ACC112 (cell line): ENCODE measurements at regions not wholly inside any gene's neighbourhood (a gene's known extent, or its start where the extent isn't known, plus 50 kb on each side); places are given as distances from the start of the nearest gene placed in this dataset.

Experiments
- H2AFZ ChIP-seq: fragments of 200-600 bp; sonication (generic); one replicate; pipeline ENCODE4 v1.6.0; 2017; ENCODE audit warnings: antibody characterized with exemption, low read length; ENCODE audit not compliant: unreplicated experiment
- H3K27ac ChIP-seq: fragments of 200-600 bp; sonication (generic); 2 replicates; pipeline ENCODE4 v1.5.1; 2014; ENCODE audit warnings: low read depth, mild to moderate bottlenecking, antibody characterized with exemption, low read length, moderate library complexity
- H3K27me3 ChIP-seq: fragments of 200-600 bp; sonication (generic); 2 replicates; pipeline ENCODE4 v1.6.1; 2014; ENCODE audit warnings: mild to moderate bottlenecking, antibody characterized with exemption, low read length, moderate library complexity, mixed read lengths; ENCODE audit not compliant: insufficient read depth
- H3K36me3 ChIP-seq: fragments of 200-600 bp; sonication (generic); 2 replicates; pipeline ENCODE4 v1.6.1; 2016; ENCODE audit warnings: mild to moderate bottlenecking, antibody characterized with exemption, low read length, moderate library complexity, mixed read lengths; ENCODE audit not compliant: insufficient read depth
- H3K4me1 ChIP-seq: fragments of 200-600 bp; sonication (generic); one replicate; pipeline ENCODE4 v1.6.1; 2016; ENCODE audit warnings: low read length, mixed read lengths; ENCODE audit not compliant: insufficient read depth, unreplicated experiment, control insufficient read depth
- H3K4me3 ChIP-seq: fragments of 200-600 bp; sonication (generic); 2 replicates; pipeline ENCODE4 v1.5.1; 2014; ENCODE audit warnings: mild to moderate bottlenecking, low read depth, low read length
- H3K79me2 ChIP-seq: fragments of 200-600 bp; sonication (generic); one replicate; pipeline ENCODE4 v1.6.0; 2016; ENCODE audit warnings: low read length; ENCODE audit not compliant: control insufficient read depth, unreplicated experiment, insufficient read depth

DNA sequence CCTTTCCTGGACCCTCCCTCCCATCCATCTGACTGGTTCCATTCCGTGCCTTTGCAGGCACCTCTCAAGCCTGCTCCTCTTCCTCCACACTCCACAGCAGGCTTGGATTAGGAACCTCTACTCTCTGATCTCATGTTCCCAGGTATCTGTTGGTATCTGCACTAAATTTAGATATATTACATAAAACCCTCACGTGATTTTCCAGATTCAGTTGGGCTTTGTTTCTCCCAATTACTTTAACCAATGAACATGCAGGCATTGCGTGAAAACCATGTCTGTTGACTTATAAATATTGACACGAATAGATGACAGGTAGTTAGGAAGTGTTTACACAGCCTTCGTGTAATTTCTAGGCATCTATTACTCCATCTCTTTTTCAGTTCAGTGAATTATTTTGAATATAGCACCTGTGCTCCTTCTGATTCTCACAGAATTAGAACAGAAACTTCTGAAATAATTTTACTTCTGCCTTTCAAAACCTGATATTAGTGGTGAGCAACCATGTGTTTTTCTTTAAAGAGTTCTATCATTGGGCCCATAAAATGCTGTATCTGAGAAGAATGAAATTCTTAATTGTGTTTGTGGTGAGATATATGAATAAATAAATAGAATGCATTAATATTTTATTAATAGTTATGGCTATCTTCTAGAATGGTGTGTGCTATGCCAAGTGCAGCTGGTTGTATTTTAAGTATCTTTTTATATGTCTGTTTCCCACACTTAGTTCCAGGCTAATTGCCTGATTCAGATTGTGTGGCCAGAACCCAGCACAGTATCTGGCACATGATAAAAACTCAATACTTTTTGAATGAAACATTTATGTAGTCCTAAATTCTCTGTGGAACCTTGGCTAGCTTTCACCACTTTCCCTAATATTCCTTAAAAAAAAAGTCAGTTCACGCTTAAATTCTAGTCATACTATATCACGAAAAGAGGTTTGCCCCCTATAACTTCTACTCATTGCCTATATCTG, 304.8 kb downstream of the QDPR start:
- H3K79me2 ChIP-seq: no peaks in the 10 kb centered on the region
- H3K4me3 ChIP-seq: no peak overlapping the region
- no peak overlapping the region for H3K27ac ChIP-seq
- no peaks in the 10 kb centered on the region for H3K4me1 ChIP-seq
- no peaks in the 10 kb centered on the region for H3K36me3 ChIP-seq
- H3K27me3 ChIP-seq: peaks cover 14% of the 10 kb centered on the region; the same call in 1 of the 2 replicates
- no peak overlapping the region for H2AFZ ChIP-seq

- peaks cover 21% of the 10 kb centered on the region; the same call in 1 of the 2 replicates for H3K27me3 ChIP-seq
- no peaks in the 10 kb centered on the region for H3K36me3 ChIP-seq
- H2AFZ ChIP-seq: no peak overlapping the region
- no peak overlapping the region for H3K4me3 ChIP-seq
- no peaks in the 10 kb centered on the region for H3K79me2 ChIP-seq
- no peak overlapping the region for H3K27ac ChIP-seq
- H3K4me1 ChIP-seq: no peaks in the 10 kb centered on the region
Observed at GRCh38 chr4:17204908-17205307, 306.5 kb upstream of the LDB2 start.

GRCh38 chr4:17203797-17204196, 305.4 kb upstream of the LDB2 start:
- Histone ChIP-seq H2AFZ (no peak overlapping the region), H3K27ac (no peak overlapping the region), H3K36me3 (no peaks in the 10 kb centered on the region), H3K79me2 (no peaks in the 10 kb centered on the region), H3K27me3 (peaks cover 21% of the 10 kb centered on the region; the same call in 1 of the 2 replicates), H3K4me1 (no peaks in the 10 kb centered on the region), H3K4me3 (no peak overlapping the region)

DNA sequence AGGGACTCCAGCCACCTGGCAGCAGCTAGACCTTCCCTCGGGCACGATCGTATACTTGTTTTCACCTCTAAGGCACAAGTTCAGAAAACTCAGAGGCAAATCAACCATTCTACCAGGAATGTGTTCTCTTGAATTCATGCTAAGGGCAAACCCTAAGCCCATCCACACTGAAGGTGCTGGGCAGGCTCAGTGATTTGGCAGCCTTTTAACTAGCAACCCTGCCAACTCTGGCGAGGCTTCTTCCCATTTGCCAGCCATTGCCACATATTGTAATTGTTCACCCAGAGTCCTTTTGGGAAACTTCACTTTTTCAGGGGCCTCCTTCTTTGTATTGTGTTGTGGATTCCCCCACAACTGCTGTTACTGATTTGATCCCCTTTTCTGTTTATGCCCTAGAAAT, 298.6 kb upstream of the LDB2 start:
- Histone ChIP-seq H3K79me2 (no peaks in the 10 kb centered on the region), H3K36me3 (no peaks in the 10 kb centered on the region), H2AFZ (no peak overlapping the region), H3K27me3 (peaks cover 6% of the 10 kb centered on the region; the same call in 1 of the 2 replicates), H3K27ac (no peak overlapping the region), H3K4me3 (no peak overlapping the region), H3K4me1 (peaks cover 7% of the 10 kb centered on the region)

- Histone ChIP-seq H3K4me3 (no peak overlapping the region), H2AFZ (no peak overlapping the region), H3K27ac (no peak overlapping the region)
Observed at GRCh38 chr4:17195461-17196275, 297.2 kb upstream of the LDB2 start.

GRCh38 chr4:17194586-17194985, 296.1 kb upstream of the LDB2 start:
- Histone ChIP-seq H3K27ac (no peak overlapping the region), H2AFZ (no peak overlapping the region), H3K4me3 (no peak overlapping the region), H3K27me3 (no peaks in the 10 kb centered on the region), H3K36me3 (no peaks in the 10 kb centered on the region), H3K4me1 (peaks cover 7% of the 10 kb centered on the region), H3K79me2 (no peaks in the 10 kb centered on the region)

More at GRCh38 chr4:17195461-17196275, 297.2 kb upstream of the LDB2 start:
- Histone ChIP-seq H3K4me1 (peaks cover 7% of the 10 kb centered on the region), H3K27me3 (no peaks in the 10 kb centered on the region), H3K79me2 (no peaks in the 10 kb centered on the region), H3K36me3 (no peaks in the 10 kb centered on the region)

DNA sequence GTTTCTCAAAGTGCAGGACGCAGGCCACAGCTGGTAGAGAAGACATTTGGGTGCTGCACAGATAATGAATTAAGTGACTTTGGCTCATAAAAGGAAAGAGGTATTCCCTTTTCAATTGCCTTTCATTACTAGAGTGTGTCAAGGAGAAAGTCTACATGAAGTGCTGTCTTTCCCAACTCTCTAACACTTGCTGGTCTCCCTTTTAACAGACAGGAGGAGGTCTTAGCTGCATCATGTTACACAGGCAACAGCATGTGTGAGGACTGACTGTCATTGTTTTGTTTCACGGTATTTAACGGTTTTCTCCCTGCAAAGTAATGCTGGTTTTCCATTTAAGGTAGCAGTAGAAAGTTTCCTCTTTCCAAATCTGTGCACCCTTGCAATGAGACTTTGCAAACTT, 291.3 kb upstream of the LDB2 start:
- H3K4me1 ChIP-seq: peaks cover 7% of the 10 kb centered on the region
- H3K36me3 ChIP-seq: no peaks in the 10 kb centered on the region
- no peak overlapping the region for H3K27ac ChIP-seq
- H3K27me3 ChIP-seq: no peaks in the 10 kb centered on the region
- no peak overlapping the region for H2AFZ ChIP-seq
- H3K79me2 ChIP-seq: no peaks in the 10 kb centered on the region
- H3K4me3 ChIP-seq: no peak overlapping the region

DNA sequence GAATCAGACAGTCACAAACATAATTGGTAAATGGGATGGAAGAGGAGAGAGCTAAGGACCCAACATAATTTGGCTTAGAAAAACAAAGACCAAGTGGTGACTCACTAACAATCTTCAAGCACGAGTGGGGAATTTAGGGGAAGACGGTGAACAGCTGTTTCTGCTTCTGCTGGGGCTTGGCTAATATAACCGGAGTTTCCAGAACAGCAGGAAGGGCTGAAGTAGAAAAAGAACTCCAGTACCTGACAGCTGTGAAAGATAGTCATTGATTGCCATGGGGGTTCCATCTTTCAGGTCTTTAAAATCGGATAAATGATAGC, 290.9 kb upstream of the LDB2 start:
- H3K4me1 ChIP-seq: peaks cover 7% of the 10 kb centered on the region
- no peaks in the 10 kb centered on the region for H3K36me3 ChIP-seq
- no peaks in the 10 kb centered on the region for H3K27me3 ChIP-seq
- no peaks in the 10 kb centered on the region for H3K79me2 ChIP-seq
- no peak overlapping the region for H3K27ac ChIP-seq
- H2AFZ ChIP-seq: no peak overlapping the region
- no peak overlapping the region for H3K4me3 ChIP-seq

DNA sequence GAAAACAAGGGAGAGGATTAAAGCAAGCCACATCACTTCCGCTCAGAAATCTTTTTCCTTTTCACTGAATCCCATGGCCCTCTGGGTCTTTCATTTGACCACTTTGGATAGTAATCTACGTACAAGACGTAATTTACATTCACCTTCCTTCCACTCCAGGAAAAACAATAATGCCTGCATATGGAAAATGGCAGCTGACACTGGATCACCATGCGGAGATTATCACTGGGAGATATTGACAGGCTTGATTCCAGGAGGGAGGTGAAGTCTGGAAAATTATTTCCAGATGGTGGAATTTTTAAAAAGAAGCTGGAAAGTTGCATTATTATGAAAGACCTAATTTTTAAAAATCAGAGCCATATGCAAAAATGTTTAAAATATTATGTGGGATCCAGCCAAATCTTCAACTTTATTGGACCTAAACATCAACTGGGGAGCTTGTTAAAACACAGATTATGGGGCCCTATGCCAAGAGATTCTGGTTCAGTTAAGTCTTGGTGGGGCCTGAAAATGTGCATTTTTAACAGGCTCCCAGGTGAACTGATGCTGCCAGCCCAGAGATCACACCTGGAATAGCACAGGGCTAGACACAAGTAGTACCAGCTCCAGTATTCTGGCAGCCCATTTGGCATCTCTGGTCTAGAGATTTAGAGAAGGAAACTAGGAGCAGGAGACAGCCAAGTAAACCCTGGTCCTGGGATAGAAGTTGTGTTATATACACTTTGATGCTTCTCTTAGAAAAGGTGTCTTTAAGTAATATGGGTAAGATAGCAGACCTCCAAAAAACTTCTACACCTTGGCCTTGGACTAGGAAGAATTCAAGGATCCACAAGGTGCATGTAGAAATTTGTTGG, 290.3 kb upstream of the LDB2 start:
- no peak overlapping the region for H3K4me3 ChIP-seq
- no peaks in the 10 kb centered on the region for H3K79me2 ChIP-seq
- peaks cover 7% of the 10 kb centered on the region for H3K4me1 ChIP-seq
- H2AFZ ChIP-seq: no peak overlapping the region
- H3K36me3 ChIP-seq: no peaks in the 10 kb centered on the region
- no peaks in the 10 kb centered on the region for H3K27me3 ChIP-seq
- no peak overlapping the region for H3K27ac ChIP-seq

GRCh38 chr4:17188125-17188524, 289.7 kb upstream of the LDB2 start:
- H3K4me3 ChIP-seq: no peak overlapping the region
- no peak overlapping the region for H2AFZ ChIP-seq
- no peaks in the 10 kb centered on the region for H3K79me2 ChIP-seq
- no peak overlapping the region for H3K27ac ChIP-seq
- H3K36me3 ChIP-seq: no peaks in the 10 kb centered on the region
- peaks cover 7% of the 10 kb centered on the region for H3K4me1 ChIP-seq
- no peaks in the 10 kb centered on the region for H3K27me3 ChIP-seq
